ENCODE measurements at regions not wholly inside any gene's neighbourhood (a gene's known extent, or its start where the extent isn't known, plus 50 kb on each side); places are given as distances from the start of the nearest gene placed in this dataset.

- no peak for TF ChIP-seq CTCF (IDR thresholded peaks at IDR 0.05)
- TF ChIP-seq POLR2A (IDR thresholded peaks at IDR 0.05) = no peak
Observed at GRCh38 chr12:89211456-89211855, 140.8 kb downstream of the DUSP6 start.
